HEK293T (cell line): ENCODE measurements at regions not wholly inside any gene's neighbourhood (a gene's known extent, or its start where the extent isn't known, plus 50 kb on each side); places are given as distances from the start of the nearest gene placed in this dataset.

ENCODE experiments used
- ARNT ChIP-seq: fragments of 450-650 bp; IDR thresholded peaks from 2 replicates; pipeline ENCODE4 v1.6.1; 2017; ENCODE audit warnings: mild to moderate bottlenecking
- BHLHE40 ChIP-seq: fragments of 450-650 bp; IDR thresholded peaks from 2 replicates; pipeline ENCODE4 v1.6.1; 2016; ENCODE audit warnings: mild to moderate bottlenecking, moderate library complexity, borderline replicate concordance
- ELF4 ChIP-seq: fragments of 450-650 bp; IDR thresholded peaks from 2 replicates; pipeline ENCODE4 v1.6.1; 2017; ENCODE audit warnings: antibody characterized with exemption
- FOXK2 ChIP-seq: fragments of 450-650 bp; IDR thresholded peaks from 2 replicates; pipeline ENCODE4 v1.6.1; 2016; ENCODE audit warnings: mild to moderate bottlenecking
- PKNOX1 ChIP-seq: fragments of 450-650 bp; IDR thresholded peaks from 2 replicates; pipeline ENCODE4 v1.6.1; 2016
- SP1 ChIP-seq: fragments of 450-650 bp; IDR thresholded peaks from 2 replicates; pipeline ENCODE4 v1.6.1; 2017
- SUZ12 ChIP-seq: fragments of 450-650 bp; IDR thresholded peaks from 2 replicates; pipeline ENCODE4 v1.6.1; 2016; ENCODE audit warnings: mild to moderate bottlenecking
- ZNF384 ChIP-seq: fragments of 450-650 bp; IDR thresholded peaks from 2 replicates; pipeline ENCODE4 v1.6.1; 2016

- TF ChIP-seq SP1 (no peak), SUZ12 (no peak), BHLHE40 (no peak), ELF4 (no peak), PKNOX1 (no peak), FOXK2 (no peak), ZNF384 (no peak), ARNT (no peak)
Observed at GRCh38 chr12:17540921-17541320, 549.1 kb downstream of the RERGL start.
